Keratinocyte (primary cell): ENCODE measurements at regions not wholly inside any gene's neighbourhood (a gene's known extent, or its start where the extent isn't known, plus 50 kb on each side); places are given as distances from the start of the nearest gene placed in this dataset.

Experiments used
- DNase-seq: peaks from one replicate; pipeline ENCODE4 v3.0.0-alpha.2; 2011; ENCODE audit warnings: low read depth, missing footprints, low spot score
- FAIRE-seq: peaks from 2 replicates; lab custom pipeline; 2011; peaks lifted over from hg19 to GRCh38; lab: Jason Lieb, UNC
- H2AFZ ChIP-seq: 2 replicates; pipeline ENCODE4 v1.6.0; 2012; ENCODE audit warnings: low read length, control low read depth, inconsistent platforms; ENCODE audit not compliant: control insufficient read depth
- H3K27ac ChIP-seq: 2 replicates; pipeline ENCODE4 v1.5.1; 2011; ENCODE audit warnings: low read length; ENCODE audit not compliant: control insufficient read depth, insufficient read depth
- H3K27me3 ChIP-seq: 3 replicates; pipeline ENCODE4 v1.6.0; 2011; ENCODE audit warnings: low read length; ENCODE audit not compliant: control insufficient read depth, insufficient read depth; ENCODE audit errors: extremely low read depth
- H3K36me3 ChIP-seq, 2 experiments: 2 replicates in 1 of 2; 3 replicates in 1 of 2; pipeline ENCODE4 v1.5.1; 2011; ENCODE audit warnings: low read length in 2 of 2, mild to moderate bottlenecking in 1 of 2; ENCODE audit not compliant: control insufficient read depth in 2 of 2, insufficient read depth in 2 of 2; ENCODE audit errors: extremely low read depth in 1 of 2
- H3K4me1 ChIP-seq: 3 replicates; pipeline ENCODE4 v1.5.1; 2011; ENCODE audit warnings: low read length; ENCODE audit not compliant: control insufficient read depth, insufficient read depth; ENCODE audit errors: extremely low read depth
- H3K4me2 ChIP-seq: 3 replicates; pipeline ENCODE4 v1.6.0; 2011; ENCODE audit warnings: low read depth, low read length; ENCODE audit not compliant: control insufficient read depth, insufficient read depth; ENCODE audit errors: extremely low read depth
- H3K4me3 ChIP-seq, 3 experiments: fragments of 200-600 bp in 1 of 3; sonication (generic) in 1 of 3; 2 replicates in 2 of 3; 3 replicates in 1 of 3; pipeline ENCODE4 v1.5.1; 2011 to 2016; ENCODE audit warnings: low read length in 3 of 3, mild to moderate bottlenecking in 3 of 3, control low read depth in 2 of 3, inconsistent platforms in 1 of 3, low read depth in 1 of 3, mixed read lengths in 1 of 3, mixed run types in 1 of 3, moderate library complexity in 1 of 3; ENCODE audit not compliant: control insufficient read depth in 2 of 3, insufficient read depth in 2 of 3; ENCODE audit errors: extremely low read depth in 1 of 3
- H3K79me2 ChIP-seq: 2 replicates; pipeline ENCODE4 v1.6.0; 2012; ENCODE audit warnings: low read length; ENCODE audit not compliant: control insufficient read depth, insufficient read depth
- H3K9ac ChIP-seq: 3 replicates; pipeline ENCODE4 v1.6.0; 2011; ENCODE audit warnings: low read length; ENCODE audit not compliant: control insufficient read depth, insufficient read depth; ENCODE audit errors: extremely low read depth
- H3K9me1 ChIP-seq: 3 replicates; pipeline ENCODE4 v1.6.0; 2011; ENCODE audit warnings: low read length; ENCODE audit not compliant: control insufficient read depth, insufficient read depth; ENCODE audit errors: extremely low read depth
- H3K9me3 ChIP-seq: 2 replicates; pipeline ENCODE4 v1.5.1; 2012; ENCODE audit warnings: low read depth, low read length; ENCODE audit not compliant: control insufficient read depth
- H4K20me1 ChIP-seq: 3 replicates; pipeline ENCODE4 v1.6.0; 2011; ENCODE audit warnings: low read length; ENCODE audit not compliant: control insufficient read depth, insufficient read depth; ENCODE audit errors: extremely low read depth
- CTCF ChIP-seq, 3 experiments: IDR thresholded peaks in 1 of 3; conservative IDR thresholded peaks in 1 of 3; optimal IDR thresholded peaks in 1 of 3; 2 replicates in 2 of 3; 3 replicates in 1 of 3; pipeline versions ENCODE3 to v1.5.1; 2011; ENCODE audit warnings: low read length in 3 of 3, mild to moderate bottlenecking in 3 of 3, moderate library complexity in 2 of 3, control low read depth in 1 of 3, inconsistent platforms in 1 of 3; ENCODE audit not compliant: insufficient read depth in 2 of 3; ENCODE audit errors: extremely low read depth in 1 of 3
- EZH2 ChIP-seq: IDR thresholded peaks from one replicate; pipeline ENCODE4 v1.6.1; 2012; ENCODE audit warnings: inconsistent platforms, mild to moderate bottlenecking, low read length, moderate library complexity
- dilution Hi-C: fragments of 300-500 bp; cut with MboI; formaldehyde crosslinking; loops from one replicate; pipeline ENCODE4 v1.7.0; 2020; ENCODE audit warnings: low sequenced_read_pairs; ENCODE audit not compliant: extremely low pct_ligation_motif_present

GRCh38 chr11:106242718-106243415 is 165.4 kb downstream of the AASDHPPT start:
- FAIRE-seq = no peak
- no peak for TF ChIP-seq CTCF (optimal IDR thresholded peaks at IDR 0.05 in 1 of 3, IDR thresholded peaks at IDR 0.05 in 1 of 3, conservative IDR thresholded peaks at IDR 0.05 in 1 of 3; ENCODE audit: extremely low read depth in 1 of 3, insufficient read depth in 2 of 3, low read length in 3 of 3)
- no peak for TF ChIP-seq EZH2
- no peaks in the 10 kb centered on the region for H3K79me2 ChIP-seq
- no peaks in the 10 kb centered on the region for H3K36me3 ChIP-seq
- no peak for DNase-seq
- H2AFZ ChIP-seq = no peak overlapping the region
- H4K20me1 ChIP-seq = no peaks in the 10 kb centered on the region
- no peaks in the 10 kb centered on the region for H3K27me3 ChIP-seq
- no peaks in the 10 kb centered on the region for H3K9me3 ChIP-seq
- no peak overlapping the region for H3K4me2 ChIP-seq
- H3K4me1 ChIP-seq = no peaks in the 10 kb centered on the region
- H3K27ac ChIP-seq = no peak overlapping the region
- no peaks in the 10 kb centered on the region for H3K9me1 ChIP-seq
- dilution Hi-C loops = no loop called here
- H3K4me3 ChIP-seq = no peak overlapping the region
- H3K9ac ChIP-seq = no peak overlapping the region

DNA sequence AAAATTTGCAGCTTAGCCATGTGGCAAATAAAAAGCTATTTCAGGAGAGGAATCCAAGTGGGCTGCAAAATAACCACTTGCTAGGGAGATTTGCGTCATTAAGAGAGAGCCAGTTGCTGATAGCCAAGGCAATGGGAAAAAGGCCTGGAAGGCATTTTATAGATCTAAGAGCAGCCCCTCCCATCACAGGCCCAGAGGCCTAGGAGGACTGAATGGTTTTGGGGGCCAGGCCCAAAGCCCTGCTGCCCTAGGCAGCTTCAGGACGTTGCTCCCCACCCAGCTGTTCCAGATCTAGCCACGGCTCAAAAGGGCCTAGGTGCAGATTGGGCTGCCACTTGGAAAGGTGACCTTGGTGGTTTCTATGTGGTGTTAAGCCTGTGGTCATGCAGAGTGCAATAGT is 169.0 kb downstream of the AASDHPPT start:
- H3K79me2 ChIP-seq = no peaks in the 10 kb centered on the region
- no peak overlapping the region for H3K4me3 ChIP-seq
- H3K9me3 ChIP-seq = no peaks in the 10 kb centered on the region
- no peaks in the 10 kb centered on the region for H3K36me3 ChIP-seq
- DNase-seq (no peak), FAIRE-seq (no peak)
- H3K4me2 ChIP-seq = no peak overlapping the region
- TF ChIP-seq CTCF (optimal IDR thresholded peaks at IDR 0.05 in 1 of 3, IDR thresholded peaks at IDR 0.05 in 1 of 3, conservative IDR thresholded peaks at IDR 0.05 in 1 of 3; ENCODE audit: extremely low read depth in 1 of 3, insufficient read depth in 2 of 3, low read length in 3 of 3) = no peak
- TF ChIP-seq EZH2 = no peak
- H3K27me3 ChIP-seq = no peaks in the 10 kb centered on the region
- H3K27ac ChIP-seq = no peak overlapping the region
- H2AFZ ChIP-seq = no peak overlapping the region
- no peak overlapping the region for H3K9ac ChIP-seq
- no peaks in the 10 kb centered on the region for H3K9me1 ChIP-seq
- no peaks in the 10 kb centered on the region for H3K4me1 ChIP-seq
- dilution Hi-C loops = no loop called here
- H4K20me1 ChIP-seq = no peaks in the 10 kb centered on the region
